Neural progenitor cell (in vitro differentiated cells): ENCODE measurements at regions not wholly inside any gene's neighbourhood (a gene's known extent, or its start where the extent isn't known, plus 50 kb on each side); places are given as distances from the start of the nearest gene placed in this dataset.

Experiments
- DNase-seq: peaks from one replicate; pipeline ENCODE4 v3.0.0-alpha.2; 2016; ENCODE audit warnings: low spot score
- H2AFZ ChIP-seq: fragments of 200-600 bp; sonication (generic); replicated peaks from 2 replicates; pipeline ENCODE4 v1.6.1; 2016; ENCODE audit warnings: antibody characterized with exemption
- H3F3A ChIP-seq: fragments of 200-600 bp; sonication (generic); 2 replicates; pipeline ENCODE4 v1.6.1; 2016; ENCODE audit warnings: antibody characterized with exemption, low read depth
- H3K27ac ChIP-seq: fragments of 200-600 bp; sonication (generic); 2 replicates; pipeline ENCODE4 v1.5.1; 2016; ENCODE audit warnings: mild to moderate bottlenecking
- H3K27me3 ChIP-seq: fragments of 200-600 bp; sonication (generic); 2 replicates; pipeline ENCODE4 v1.6.1; 2016; ENCODE audit warnings: mild to moderate bottlenecking, moderate library complexity
- H3K36me3 ChIP-seq: fragments of 200-600 bp; sonication (generic); 2 replicates; pipeline ENCODE4 v1.5.1; 2016
- H3K4me1 ChIP-seq: fragments of 200-600 bp; sonication (generic); 2 replicates; pipeline ENCODE4 v1.6.1; 2016; ENCODE audit warnings: mixed run types
- H3K4me2 ChIP-seq: fragments of 200-600 bp; sonication (generic); 2 replicates; pipeline ENCODE4 v1.6.1; 2016
- H3K4me3 ChIP-seq: fragments of 200-600 bp; sonication (generic); 2 replicates; pipeline ENCODE4 v1.5.1; 2016
- H3K79me2 ChIP-seq: fragments of 200-600 bp; sonication (generic); 2 replicates; pipeline ENCODE4 v1.6.1; 2016; ENCODE audit warnings: low read depth
- H3K9ac ChIP-seq: fragments of 200-600 bp; sonication (generic); 2 replicates; pipeline ENCODE4 v1.6.1; 2016
- H3K9me3 ChIP-seq: fragments of 200-600 bp; sonication (generic); 2 replicates; pipeline ENCODE4 v1.5.1; 2016; ENCODE audit warnings: low read depth
- H4K20me1 ChIP-seq: fragments of 200-600 bp; sonication (generic); 2 replicates; pipeline ENCODE4 v1.6.1; 2016; ENCODE audit warnings: low read depth
- H3K27ac Mint-ChIP-seq: 3 replicates; pipeline ENCODE4 v1.8.0; 2021; ENCODE audit warnings: mixed read lengths
- H3K27me3 Mint-ChIP-seq: 2 replicates; pipeline ENCODE4 v1.8.0; 2022; ENCODE audit warnings: low read depth, mild to moderate bottlenecking, inconsistent platforms, moderate library complexity, mixed read lengths; ENCODE audit not compliant: insufficient read depth
- H3K36me3 Mint-ChIP-seq: 3 replicates; pipeline ENCODE4 v1.8.0; 2021; ENCODE audit warnings: mixed read lengths
- H3K4me1 Mint-ChIP-seq: 3 replicates; pipeline ENCODE4 v1.8.0; 2021; ENCODE audit warnings: mixed read lengths
- H3K4me3 Mint-ChIP-seq: 3 replicates; pipeline ENCODE4 v1.8.0; 2021; ENCODE audit warnings: mild to moderate bottlenecking, moderate library complexity, mixed read lengths
- H3K9me3 Mint-ChIP-seq: 3 replicates; pipeline ENCODE4 v1.8.0; 2020; ENCODE audit warnings: mixed read lengths
- CTCF ChIP-seq: fragments of 200-600 bp; sonication (generic); IDR thresholded peaks from 2 replicates; pipeline ENCODE4 v1.5.1; 2017; ENCODE audit warnings: antibody characterized with exemption, mild to moderate bottlenecking
- EZH2 ChIP-seq: fragments of 200-600 bp; sonication (generic); IDR thresholded peaks from 2 replicates; pipeline ENCODE4 v1.6.1; 2017; ENCODE audit warnings: antibody characterized with exemption, mild to moderate bottlenecking, moderate library complexity
- EZH2phosphoT487 ChIP-seq: fragments of 200-600 bp; sonication (generic); IDR thresholded peaks from 2 replicates; pipeline ENCODE4 v1.6.1; 2017; ENCODE audit warnings: antibody characterized with exemption

GRCh38 chr1:73333847-73334503 lies 864.0 kb downstream of the LRRIQ3 start:
- no peaks in the 10 kb centered on the region for H3K27me3 Mint-ChIP-seq
- H3F3A ChIP-seq = no peaks in the 10 kb centered on the region
- peaks cover 12% of the 10 kb centered on the region for H3K9me3 ChIP-seq
- no peak overlapping the region for H2AFZ ChIP-seq
- H3K36me3 Mint-ChIP-seq = no peaks in the 10 kb centered on the region
- H4K20me1 ChIP-seq = no peaks in the 10 kb centered on the region
- TF ChIP-seq EZH2 (no peak), CTCF (no peak), EZH2phosphoT487 (no peak)
- H3K4me3 Mint-ChIP-seq = no peak overlapping the region
- H3K4me1 Mint-ChIP-seq = no peaks in the 10 kb centered on the region
- peaks cover 19% of the 10 kb centered on the region for H3K9me3 Mint-ChIP-seq
- H3K4me2 ChIP-seq = no peak overlapping the region
- H3K27ac ChIP-seq = no peak overlapping the region
- no peaks in the 10 kb centered on the region for H3K36me3 ChIP-seq
- H3K79me2 ChIP-seq = no peaks in the 10 kb centered on the region
- no peaks in the 10 kb centered on the region for H3K4me1 ChIP-seq
- no peak overlapping the region for H3K9ac ChIP-seq
- H3K27ac Mint-ChIP-seq = no peak overlapping the region
- H3K4me3 ChIP-seq = no peak overlapping the region
- H3K27me3 ChIP-seq = no peaks in the 10 kb centered on the region
- DNase-seq = no peak

DNA sequence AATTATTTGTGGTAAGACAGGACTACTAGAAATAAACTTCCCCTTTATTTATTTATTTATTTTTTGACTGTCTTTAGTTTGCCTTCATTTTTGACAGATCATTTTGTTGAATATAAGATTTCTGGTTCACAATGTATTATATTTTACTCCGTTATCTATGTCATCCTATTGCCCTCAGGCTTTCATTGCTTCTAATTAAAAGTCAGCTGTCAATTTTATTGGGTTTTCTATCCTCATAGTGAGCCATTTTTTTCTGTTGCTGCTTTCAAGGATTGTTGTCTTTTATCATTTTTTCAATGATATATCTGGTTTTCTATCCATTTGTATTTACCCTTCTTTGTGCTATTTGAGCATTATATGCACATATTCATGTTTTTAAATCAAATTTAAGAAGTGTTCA lies 866.2 kb downstream of the LRRIQ3 start:
- Histone ChIP-seq H3F3A (no peaks in the 10 kb centered on the region), H3K79me2 (no peaks in the 10 kb centered on the region), H4K20me1 (no peaks in the 10 kb centered on the region), H2AFZ (no peak overlapping the region), H3K9ac (no peak overlapping the region), H3K9me3 (peaks cover 12% of the 10 kb centered on the region), H3K4me1 (no peaks in the 10 kb centered on the region), H3K4me3 (no peak overlapping the region), H3K27ac (no peak overlapping the region), H3K36me3 (no peaks in the 10 kb centered on the region), H3K4me2 (no peak overlapping the region), H3K27me3 (no peaks in the 10 kb centered on the region)
- H3K9me3 Mint-ChIP-seq = peaks cover 27% of the 10 kb centered on the region
- no peaks in the 10 kb centered on the region for H3K36me3 Mint-ChIP-seq
- H3K4me3 Mint-ChIP-seq = no peak overlapping the region
- peaks cover 2% of the 10 kb centered on the region for H3K27me3 Mint-ChIP-seq
- no peak overlapping the region for H3K27ac Mint-ChIP-seq
- TF ChIP-seq CTCF (no peak), EZH2phosphoT487 (no peak), EZH2 (no peak)
- no peaks in the 10 kb centered on the region for H3K4me1 Mint-ChIP-seq
- DNase-seq = no peak

- no peaks in the 10 kb centered on the region for H3K4me1 Mint-ChIP-seq
- no peak for DNase-seq
- peaks cover 12% of the 10 kb centered on the region for H3K9me3 ChIP-seq
- H2AFZ ChIP-seq = no peak overlapping the region
- no peak overlapping the region for H3K27ac Mint-ChIP-seq
- no peak overlapping the region for H3K4me3 Mint-ChIP-seq
- no peaks in the 10 kb centered on the region for H4K20me1 ChIP-seq
- no peak overlapping the region for H3K27ac ChIP-seq
- no peaks in the 10 kb centered on the region for H3K36me3 ChIP-seq
- H3K79me2 ChIP-seq = no peaks in the 10 kb centered on the region
- H3K9me3 Mint-ChIP-seq = peaks cover 39% of the 10 kb centered on the region
- H3K9ac ChIP-seq = no peak overlapping the region
- no peaks in the 10 kb centered on the region for H3K27me3 ChIP-seq
- no peak overlapping the region for H3K4me2 ChIP-seq
- H3K4me3 ChIP-seq = no peak overlapping the region
- no peaks in the 10 kb centered on the region for H3K36me3 Mint-ChIP-seq
- no peaks in the 10 kb centered on the region for H3K4me1 ChIP-seq
- TF ChIP-seq CTCF = no peak
- no peak for TF ChIP-seq EZH2
- no peak for TF ChIP-seq EZH2phosphoT487
- H3K27me3 Mint-ChIP-seq = peaks cover 2% of the 10 kb centered on the region
- no peaks in the 10 kb centered on the region for H3F3A ChIP-seq
Measured at GRCh38 chr1:73327998-73328397, 870.0 kb downstream of the LRRIQ3 start.
